ENCODE measurements at regions not wholly inside any gene's neighbourhood (a gene's known extent, or its start where the extent isn't known, plus 50 kb on each side); places are given as distances from the start of the nearest gene placed in this dataset.

- H3K4me3 ChIP-seq, result no peak overlapping the region
- TF ChIP-seq CTCF (IDR thresholded peaks at IDR 0.05) (no peak), POLR2A (IDR thresholded peaks at IDR 0.05) (no peak)
- no peak overlapping the region for H3K27ac ChIP-seq
- no peak for DNase-seq
- intact Hi-C loops (cut with DNase I), result no loop called here
- H3K36me3 ChIP-seq (replicated peaks in 1 of 2; ENCODE audit: insufficient read depth in 1 of 2, low read depth in 2 of 2), result no peaks in the 10 kb centered on the region
- H3K9me3 ChIP-seq, result no peaks in the 10 kb centered on the region
- peaks cover 9% of the 10 kb centered on the region for H3K4me1 ChIP-seq
- ATAC-seq, result no peak
- 21 to 24% methylated on average over 3 of the region's 3 CpGs for WGBS, 2 donors
- H3K27me3 ChIP-seq, result no peaks in the 10 kb centered on the region
Measured at GRCh38 chr9:12463641-12464040, 229.5 kb upstream of the TYRP1 start.

GRCh38 chr9:12464400-12464799, 228.8 kb upstream of the TYRP1 start:
- no peak for TF ChIP-seq POLR2A (IDR thresholded peaks at IDR 0.05)
- TF ChIP-seq CTCF (IDR thresholded peaks at IDR 0.05), result no peak

GRCh38 chr9:12464910-12465512, 228.2 kb upstream of the TYRP1 start:
- Histone ChIP-seq H3K4me3 (no peak overlapping the region), H3K36me3 (replicated peaks in 1 of 2; ENCODE audit: insufficient read depth in 1 of 2, low read depth in 2 of 2) (no peaks in the 10 kb centered on the region), H3K4me1 (peaks cover 9% of the 10 kb centered on the region), H3K27me3 (no peaks in the 10 kb centered on the region), H3K9me3 (no peaks in the 10 kb centered on the region), H3K27ac (no peak overlapping the region)
- DNase-seq, result peak in 1 of 4 donors; percentile 5
- TF ChIP-seq POLR2A (IDR thresholded peaks at IDR 0.05) (no peak), CTCF (IDR thresholded peaks at IDR 0.05) (peak; percentile 21 to 58 (median 52))
- 0 to 1% methylated on average over 2 of the region's 2 CpGs for WGBS, 2 donors
- intact Hi-C loops (cut with DNase I), result no loop called here
- no peak for ATAC-seq

More at GRCh38 chr9:12464400-12464799, 228.8 kb upstream of the TYRP1 start:
- no peaks in the 10 kb centered on the region for H3K9me3 ChIP-seq
- 39 to 50% methylated on average over 3 of the region's 3 CpGs for WGBS, 2 donors
- no peak for DNase-seq
- H3K36me3 ChIP-seq (replicated peaks in 1 of 2; ENCODE audit: insufficient read depth in 1 of 2, low read depth in 2 of 2), result no peaks in the 10 kb centered on the region
- no peak overlapping the region for H3K4me3 ChIP-seq
- ATAC-seq, result no peak
- intact Hi-C loops (cut with DNase I), result no loop called here
- no peak overlapping the region for H3K27ac ChIP-seq
- H3K27me3 ChIP-seq, result no peaks in the 10 kb centered on the region
- peaks cover 9% of the 10 kb centered on the region for H3K4me1 ChIP-seq

GRCh38 chr9:12469084-12469483, 224.1 kb upstream of the TYRP1 start:
- H3K9me3 ChIP-seq, result no peaks in the 10 kb centered on the region
- no peak overlapping the region for H3K4me3 ChIP-seq
- H3K27ac ChIP-seq, result no peak overlapping the region
- no peaks in the 10 kb centered on the region for H3K27me3 ChIP-seq
- DNase-seq (no peak), ATAC-seq (no peak)
- 85 to 100% methylated on average over 1 of the region's 1 CpG for WGBS, 2 donors
- TF ChIP-seq POLR2A (IDR thresholded peaks at IDR 0.05) (no peak), CTCF (IDR thresholded peaks at IDR 0.05) (no peak)
- intact Hi-C loops (cut with DNase I), result no loop called here
- H3K4me1 ChIP-seq, result peaks cover 5% of the 10 kb centered on the region
- H3K36me3 ChIP-seq (replicated peaks in 1 of 2; ENCODE audit: insufficient read depth in 1 of 2, low read depth in 2 of 2), result no peaks in the 10 kb centered on the region

GRCh38 chr9:12494411-12494810, 198.8 kb upstream of the TYRP1 start:
- Histone ChIP-seq H3K27ac (no peak overlapping the region), H3K9me3 (no peaks in the 10 kb centered on the region), H3K4me3 (no peak overlapping the region), H3K4me1 (no peaks in the 10 kb centered on the region), H3K36me3 (replicated peaks in 1 of 2; ENCODE audit: insufficient read depth in 1 of 2, low read depth in 2 of 2) (no peaks in the 10 kb centered on the region), H3K27me3 (no peaks in the 10 kb centered on the region)
- TF ChIP-seq POLR2A (IDR thresholded peaks at IDR 0.05) (no peak), CTCF (IDR thresholded peaks at IDR 0.05) (no peak)
- ATAC-seq (no peak), DNase-seq (no peak)
- intact Hi-C loops (cut with DNase I), result no loop called here
- 44 to 66% methylated on average over 1 of the region's 1 CpG for WGBS, 2 donors

Data from body of pancreas (tissue), 4 donors.